ENCODE measurements at regions not wholly inside any gene's neighbourhood (a gene's known extent, or its start where the extent isn't known, plus 50 kb on each side); places are given as distances from the start of the nearest gene placed in this dataset.

DNA sequence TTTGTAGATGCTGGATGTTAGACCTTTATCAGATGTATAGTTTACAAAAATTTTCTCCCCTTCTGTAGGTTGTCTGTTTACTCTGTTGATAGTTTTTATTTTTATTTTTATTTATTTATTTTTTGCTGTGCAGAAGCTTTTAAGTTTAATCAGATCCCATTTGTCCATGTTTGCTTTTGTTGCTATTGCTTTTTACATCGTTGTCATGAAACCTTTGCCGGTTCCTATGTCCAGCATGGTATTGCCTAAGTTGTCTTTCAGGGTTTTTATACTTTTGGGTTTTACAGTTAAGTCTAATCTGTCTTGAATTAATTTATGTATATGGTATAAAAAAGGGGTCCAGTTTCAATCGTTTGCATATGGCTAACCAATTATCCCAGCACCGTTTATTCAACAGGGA, 819.5 kb downstream of the KCNT2 start:
- no peak for TF ChIP-seq POLR2AphosphoS5 (IDR thresholded peaks at IDR 0.05; ENCODE audit: low read depth, low read length)
- TF ChIP-seq TAF1 (IDR thresholded peaks at IDR 0.05; ENCODE audit: low read depth, low read length), result no peak
- DNase-seq (ENCODE audit: insufficient read length, low spot score) (no peak), FAIRE-seq (no peak)

DNA sequence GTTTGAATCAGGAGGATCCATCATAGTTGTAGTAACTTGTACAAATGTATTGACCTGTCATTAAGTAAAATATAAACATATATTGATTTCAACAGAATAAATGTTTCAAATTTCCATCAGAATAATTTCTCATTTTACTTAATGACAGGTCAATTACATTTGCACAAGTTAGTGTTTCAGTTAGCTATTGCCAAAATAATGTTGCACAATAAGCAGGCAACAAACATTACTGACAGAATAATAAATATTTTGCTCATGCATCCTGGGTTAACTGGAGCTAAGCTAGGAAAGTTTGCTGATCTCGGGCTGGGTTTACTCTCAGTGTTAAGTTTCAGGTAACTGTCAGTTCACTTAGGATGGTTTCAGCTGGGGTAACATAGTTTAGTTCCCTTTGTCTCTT, 822.4 kb downstream of the KCNT2 start:
- TF ChIP-seq POLR2AphosphoS5 (IDR thresholded peaks at IDR 0.05; ENCODE audit: low read depth, low read length) (no peak), PAX5 (IDR thresholded peaks at IDR 0.05; ENCODE audit: insufficient read depth, low read length, severe bottlenecking) (no peak), SPI1 (IDR thresholded peaks at IDR 0.05; ENCODE audit: low read depth, low read length) (no peak), POLR2A (IDR thresholded peaks at IDR 0.05; ENCODE audit: low read depth, low read length) (no peak), POU2F2 (IDR thresholded peaks at IDR 0.05; ENCODE audit: low read depth, low read length) (no peak), TAF1 (IDR thresholded peaks at IDR 0.05; ENCODE audit: low read depth, low read length) (no peak)
- FAIRE-seq, result no peak
- DNase-seq (ENCODE audit: insufficient read length, low spot score), result no peak

DNA sequence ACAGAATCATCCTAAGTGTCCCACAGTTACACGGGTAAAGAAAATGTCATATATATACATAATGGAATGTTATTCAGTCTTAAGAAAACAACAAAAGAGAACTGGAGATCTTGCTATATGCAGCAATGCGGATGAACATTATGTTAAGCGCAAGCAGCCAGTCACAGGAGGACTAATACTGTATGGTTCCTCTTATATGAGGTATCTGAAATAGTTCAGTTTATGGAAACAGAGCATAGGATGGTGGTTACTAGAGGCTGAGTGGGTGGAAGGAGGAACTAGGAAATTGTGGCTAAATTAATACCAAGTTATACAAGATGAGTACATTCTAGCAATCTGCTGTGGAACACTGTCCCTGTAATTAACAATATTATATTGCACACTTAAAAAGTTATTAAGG, 834.3 kb downstream of the KCNT2 start:
- DNase-seq (ENCODE audit: insufficient read length, low spot score), result no peak
- no peak for FAIRE-seq
- TF ChIP-seq POU2F2 (IDR thresholded peaks at IDR 0.05; ENCODE audit: low read depth, low read length) (no peak), TAF1 (IDR thresholded peaks at IDR 0.05; ENCODE audit: low read depth, low read length) (no peak), POLR2AphosphoS5 (IDR thresholded peaks at IDR 0.05; ENCODE audit: low read depth, low read length) (no peak), SPI1 (IDR thresholded peaks at IDR 0.05; ENCODE audit: low read depth, low read length) (no peak), POLR2A (IDR thresholded peaks at IDR 0.05; ENCODE audit: low read depth, low read length) (no peak), PAX5 (IDR thresholded peaks at IDR 0.05; ENCODE audit: insufficient read depth, low read length, severe bottlenecking) (no peak)

DNA sequence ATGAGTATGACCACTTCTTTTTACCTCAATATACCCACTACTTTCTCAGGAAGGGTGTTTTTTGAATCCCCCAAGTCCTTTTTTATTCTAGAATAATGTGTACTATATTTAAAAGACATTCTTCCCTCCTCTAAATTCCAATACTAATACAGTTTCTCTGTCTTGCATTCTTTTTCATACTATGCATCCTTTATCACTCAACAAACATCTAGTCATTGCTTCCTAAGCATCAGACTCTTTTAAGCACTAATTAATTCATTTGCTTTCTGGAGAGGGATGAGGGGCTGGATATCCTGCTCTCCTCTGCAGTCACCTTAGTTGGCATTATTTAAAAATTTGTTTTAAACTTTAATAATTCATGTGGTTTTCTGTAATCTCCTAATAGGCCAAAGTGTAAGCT, 838.8 kb downstream of the KCNT2 start:
- FAIRE-seq, result no peak
- no peak for TF ChIP-seq POLR2AphosphoS5 (IDR thresholded peaks at IDR 0.05; ENCODE audit: low read depth, low read length)
- DNase-seq (ENCODE audit: insufficient read length, low spot score), result no peak

DNA sequence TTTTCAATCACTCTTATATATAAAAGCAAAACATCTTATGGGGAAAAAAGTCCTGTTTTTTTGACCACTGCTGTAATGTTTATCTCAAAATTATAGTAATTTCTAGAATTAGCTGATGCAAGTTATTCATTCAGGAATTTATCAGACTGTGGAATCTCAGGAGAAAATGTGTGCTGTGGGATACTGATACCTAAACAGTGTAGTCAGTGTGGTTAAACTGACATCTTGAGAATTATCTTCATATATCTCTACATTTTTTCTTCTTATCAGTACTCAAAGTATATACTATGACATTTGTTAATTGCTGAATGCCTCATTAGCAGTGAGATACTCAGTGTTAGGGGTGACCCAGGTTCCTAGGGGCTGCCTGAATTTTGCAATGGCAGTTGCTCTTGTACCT, 839.3 kb downstream of the KCNT2 start:
- no peak for DNase-seq (ENCODE audit: insufficient read length, low spot score)
- TF ChIP-seq POLR2A (IDR thresholded peaks at IDR 0.05; ENCODE audit: low read depth, low read length) (no peak), TAF1 (IDR thresholded peaks at IDR 0.05; ENCODE audit: low read depth, low read length) (no peak), POU2F2 (IDR thresholded peaks at IDR 0.05; ENCODE audit: low read depth, low read length) (no peak), PAX5 (IDR thresholded peaks at IDR 0.05; ENCODE audit: insufficient read depth, low read length, severe bottlenecking) (no peak), SPI1 (IDR thresholded peaks at IDR 0.05; ENCODE audit: low read depth, low read length) (no peak), POLR2AphosphoS5 (IDR thresholded peaks at IDR 0.05; ENCODE audit: low read depth, low read length) (no peak)
- no peak for FAIRE-seq

DNA sequence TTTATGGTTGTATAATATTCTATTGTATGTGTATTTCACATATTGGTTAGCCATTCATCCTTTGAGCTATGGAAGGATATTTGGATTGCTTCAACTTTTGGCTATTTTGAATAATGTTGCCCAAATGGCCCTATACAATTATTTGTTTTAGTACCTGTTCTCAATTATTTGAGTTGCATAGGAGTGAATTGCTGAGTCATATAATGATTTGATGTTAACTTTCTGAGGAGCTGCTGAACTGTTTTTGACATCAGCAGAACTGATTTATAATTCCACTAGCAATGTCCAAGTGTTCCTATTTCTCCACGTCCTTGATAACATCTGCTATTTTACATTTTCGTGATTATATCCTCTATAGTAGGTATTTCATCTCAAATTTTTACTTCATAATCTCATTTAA, 839.9 kb downstream of the KCNT2 start:
- no peak for FAIRE-seq
- TF ChIP-seq TAF1 (IDR thresholded peaks at IDR 0.05; ENCODE audit: low read depth, low read length) (no peak), POU2F2 (IDR thresholded peaks at IDR 0.05; ENCODE audit: low read depth, low read length) (no peak), PAX5 (IDR thresholded peaks at IDR 0.05; ENCODE audit: insufficient read depth, low read length, severe bottlenecking) (no peak)

DNA sequence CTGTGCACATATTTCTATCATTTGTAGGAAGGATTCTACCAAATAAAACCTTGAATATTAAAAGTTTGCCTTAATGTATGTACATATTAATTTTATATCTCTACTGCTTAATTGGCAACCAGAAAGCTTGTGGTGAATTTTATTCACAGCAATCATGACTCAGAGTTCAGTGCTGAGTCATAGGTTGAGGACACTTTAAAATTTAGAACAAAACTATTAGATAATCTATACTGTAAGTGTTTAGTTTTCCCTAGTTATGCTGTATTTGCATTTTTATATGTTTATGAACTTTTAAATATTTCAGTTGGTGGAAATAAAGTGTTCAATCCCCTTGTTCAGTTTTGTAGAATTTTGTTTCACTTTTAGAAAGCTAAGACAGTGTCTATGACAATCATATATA, 841.5 kb downstream of the KCNT2 start:
- FAIRE-seq (no peak), DNase-seq (ENCODE audit: insufficient read length, low spot score) (no peak)
- no peak for TF ChIP-seq PAX5 (IDR thresholded peaks at IDR 0.05; ENCODE audit: insufficient read depth, low read length, severe bottlenecking)

More for the DNA sequence above, 839.9 kb downstream of the KCNT2 start:
- DNase-seq (ENCODE audit: insufficient read length, low spot score), result no peak

DNA sequence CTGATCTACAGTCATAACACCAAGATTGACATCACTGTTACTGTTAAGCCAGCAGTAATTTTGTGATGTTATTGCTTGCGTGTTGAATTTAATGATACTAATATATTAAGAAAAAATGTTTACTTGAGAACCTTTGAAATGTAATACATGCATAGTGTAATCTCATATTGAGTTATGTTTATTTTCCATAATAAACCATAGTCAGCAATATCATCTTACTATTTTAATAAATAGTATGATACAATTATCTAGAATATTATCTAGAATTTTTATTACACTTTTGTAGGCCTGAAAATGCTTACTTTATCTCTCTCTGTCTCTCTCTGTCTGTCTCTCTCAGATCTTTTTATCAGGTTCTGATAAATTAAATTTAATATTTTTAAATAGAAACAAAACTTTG, 843.1 kb downstream of the KCNT2 start:
- DNase-seq (ENCODE audit: insufficient read length, low spot score) (no peak), FAIRE-seq (no peak)
- no peak for TF ChIP-seq POU2F2 (IDR thresholded peaks at IDR 0.05; ENCODE audit: low read depth, low read length)
- TF ChIP-seq TAF1 (IDR thresholded peaks at IDR 0.05; ENCODE audit: low read depth, low read length), result no peak
- TF ChIP-seq PAX5 (IDR thresholded peaks at IDR 0.05; ENCODE audit: insufficient read depth, low read length, severe bottlenecking), result no peak
- no peak for TF ChIP-seq POLR2A (IDR thresholded peaks at IDR 0.05; ENCODE audit: low read depth, low read length)
- TF ChIP-seq SPI1 (IDR thresholded peaks at IDR 0.05; ENCODE audit: low read depth, low read length), result no peak
- TF ChIP-seq POLR2AphosphoS5 (IDR thresholded peaks at IDR 0.05; ENCODE audit: low read depth, low read length), result no peak

DNA sequence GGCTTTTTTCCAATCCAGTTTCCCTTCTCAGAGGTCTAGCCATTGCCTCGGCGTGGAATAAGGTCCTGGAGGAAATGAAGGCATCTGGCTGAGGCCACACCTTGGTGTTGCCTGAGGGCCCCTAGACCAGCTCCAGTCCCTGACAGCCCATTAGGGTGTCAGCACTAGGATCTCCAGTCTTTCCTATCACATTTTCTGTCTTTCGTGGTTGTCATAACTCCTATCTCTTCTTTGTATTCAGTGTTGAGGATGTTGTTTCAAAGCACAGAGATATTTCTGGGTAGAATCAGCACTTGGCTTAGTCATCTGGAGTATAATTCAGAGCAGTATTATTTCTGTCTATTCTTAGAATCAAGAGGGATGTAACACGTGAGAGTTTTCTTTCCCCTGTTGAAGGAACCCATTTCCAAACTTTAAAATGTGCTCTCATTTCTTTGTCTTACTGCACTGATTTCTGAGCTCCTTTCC, 844.3 kb downstream of the KCNT2 start:
- DNase-seq (ENCODE audit: insufficient read length, low spot score), result no peak
- FAIRE-seq, result no peak
- no peak for TF ChIP-seq POLR2A (IDR thresholded peaks at IDR 0.05; ENCODE audit: low read depth, low read length)
- no peak for TF ChIP-seq TAF1 (IDR thresholded peaks at IDR 0.05; ENCODE audit: low read depth, low read length)
- TF ChIP-seq SPI1 (IDR thresholded peaks at IDR 0.05; ENCODE audit: low read depth, low read length), result no peak
- no peak for TF ChIP-seq PAX5 (IDR thresholded peaks at IDR 0.05; ENCODE audit: insufficient read depth, low read length, severe bottlenecking)
- TF ChIP-seq POU2F2 (IDR thresholded peaks at IDR 0.05; ENCODE audit: low read depth, low read length), result no peak
- no peak for TF ChIP-seq POLR2AphosphoS5 (IDR thresholded peaks at IDR 0.05; ENCODE audit: low read depth, low read length)

DNA sequence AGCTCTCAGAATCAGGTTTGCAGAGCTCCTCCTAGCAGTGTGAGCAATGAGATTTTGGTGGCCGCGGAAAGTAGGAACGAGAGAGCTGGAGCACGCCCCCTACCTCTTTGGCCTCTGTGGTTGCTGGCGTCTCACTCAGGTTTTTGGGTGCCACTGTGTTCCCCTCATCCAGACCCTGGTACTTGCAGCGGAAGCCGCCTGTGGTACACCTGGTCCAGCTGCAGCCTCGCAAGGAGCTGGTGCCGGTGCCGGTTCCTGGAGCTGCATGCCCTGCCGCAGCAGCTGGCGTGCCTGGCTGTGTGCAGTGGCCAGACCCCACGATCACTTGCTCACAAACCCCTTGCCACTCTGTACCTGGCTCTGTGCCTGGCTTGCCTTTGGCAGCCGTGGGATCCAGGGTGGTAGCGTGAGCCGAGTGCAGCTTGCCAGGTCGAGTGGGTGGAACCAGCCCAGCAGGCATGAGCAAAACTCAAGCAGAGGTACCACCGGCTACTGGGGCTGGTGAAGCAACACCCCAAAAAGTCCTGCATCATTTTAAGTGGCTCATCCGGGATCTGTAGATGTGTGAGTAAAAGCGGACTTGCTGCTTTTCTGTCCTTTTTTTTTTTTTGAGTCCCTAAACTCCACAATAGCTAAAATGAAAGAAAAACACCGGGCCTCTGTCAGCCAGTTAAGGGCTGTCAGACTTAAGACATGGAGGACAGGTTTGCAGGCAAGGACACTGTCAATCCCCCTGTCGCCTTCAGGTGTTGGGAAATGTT, 844.9 kb downstream of the KCNT2 start:
- FAIRE-seq (no peak), DNase-seq (ENCODE audit: insufficient read length, low spot score) (no peak)
- TF ChIP-seq POU2F2 (IDR thresholded peaks at IDR 0.05; ENCODE audit: low read depth, low read length) (no peak), TAF1 (IDR thresholded peaks at IDR 0.05; ENCODE audit: low read depth, low read length) (no peak), POLR2AphosphoS5 (IDR thresholded peaks at IDR 0.05; ENCODE audit: low read depth, low read length) (no peak), PAX5 (IDR thresholded peaks at IDR 0.05; ENCODE audit: insufficient read depth, low read length, severe bottlenecking) (no peak), SPI1 (IDR thresholded peaks at IDR 0.05; ENCODE audit: low read depth, low read length) (no peak), POLR2A (IDR thresholded peaks at IDR 0.05; ENCODE audit: low read depth, low read length) (no peak)
